Fibroblast of the aortic adventitia (primary cell): ENCODE measurements at regions not wholly inside any gene's neighbourhood (a gene's known extent, or its start where the extent isn't known, plus 50 kb on each side); places are given as distances from the start of the nearest gene placed in this dataset.
"Not testable (repeated sequence)": the region's sequence is repeated elsewhere in the genome, so short reads cannot be mapped to it uniquely, and the experiment has no call there.

ENCODE experiments used
- DNase-seq: peaks from one replicate; pipeline ENCODE4 v3.0.0-alpha.2; 2010; ENCODE audit warnings: low read depth
- H3K4me3 ChIP-seq: 2 replicates; pipeline ENCODE4 v1.5.1; 2011; ENCODE audit warnings: low read depth, mild to moderate bottlenecking, control low read depth, low read length, moderate library complexity
- TF ChIP-seq, protein P1 (sequence below): IDR thresholded peaks from 2 replicates; pipeline ENCODE4 v1.5.1; 2011; ENCODE audit warnings: mild to moderate bottlenecking, low read length, control low read depth, inconsistent platforms; ENCODE audit not compliant: insufficient read depth

DNA sequence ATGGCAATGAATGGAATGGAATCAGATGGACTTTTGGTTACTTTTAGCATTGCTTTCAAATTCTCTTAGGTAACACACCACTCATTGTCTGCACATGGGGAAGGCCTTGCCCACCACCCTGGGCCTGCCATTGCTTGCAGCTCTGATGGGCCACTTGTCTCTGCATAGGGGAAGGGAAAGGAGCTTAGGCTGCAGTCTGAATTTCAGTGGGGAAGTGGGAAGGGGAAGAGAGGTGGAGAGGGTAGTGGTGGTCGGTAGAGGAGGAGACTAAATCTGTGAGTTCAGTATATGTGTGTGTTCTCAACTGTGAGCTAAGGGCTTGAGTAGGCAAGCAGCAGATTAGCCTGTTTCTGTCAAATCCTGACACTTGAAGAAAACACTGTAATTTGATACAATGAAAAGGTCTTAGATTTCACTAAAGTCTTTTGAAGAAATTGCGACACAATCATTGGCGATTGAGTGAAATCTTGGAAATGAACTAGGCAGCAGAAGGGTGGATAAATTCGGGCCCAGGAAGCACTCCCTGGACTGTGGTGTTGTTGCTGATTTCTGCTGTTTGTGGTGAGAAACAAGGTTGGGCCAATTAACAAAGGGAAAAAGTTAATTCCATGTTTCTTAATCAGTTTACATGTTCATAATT lies 80.6 kb downstream of the OTOR start:
- TF ChIP-seq, protein P1, sequence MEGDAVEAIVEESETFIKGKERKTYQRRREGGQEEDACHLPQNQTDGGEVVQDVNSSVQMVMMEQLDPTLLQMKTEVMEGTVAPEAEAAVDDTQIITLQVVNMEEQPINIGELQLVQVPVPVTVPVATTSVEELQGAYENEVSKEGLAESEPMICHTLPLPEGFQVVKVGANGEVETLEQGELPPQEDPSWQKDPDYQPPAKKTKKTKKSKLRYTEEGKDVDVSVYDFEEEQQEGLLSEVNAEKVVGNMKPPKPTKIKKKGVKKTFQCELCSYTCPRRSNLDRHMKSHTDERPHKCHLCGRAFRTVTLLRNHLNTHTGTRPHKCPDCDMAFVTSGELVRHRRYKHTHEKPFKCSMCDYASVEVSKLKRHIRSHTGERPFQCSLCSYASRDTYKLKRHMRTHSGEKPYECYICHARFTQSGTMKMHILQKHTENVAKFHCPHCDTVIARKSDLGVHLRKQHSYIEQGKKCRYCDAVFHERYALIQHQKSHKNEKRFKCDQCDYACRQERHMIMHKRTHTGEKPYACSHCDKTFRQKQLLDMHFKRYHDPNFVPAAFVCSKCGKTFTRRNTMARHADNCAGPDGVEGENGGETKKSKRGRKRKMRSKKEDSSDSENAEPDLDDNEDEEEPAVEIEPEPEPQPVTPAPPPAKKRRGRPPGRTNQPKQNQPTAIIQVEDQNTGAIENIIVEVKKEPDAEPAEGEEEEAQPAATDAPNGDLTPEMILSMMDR, result no peak
- no peak for DNase-seq

DNA sequence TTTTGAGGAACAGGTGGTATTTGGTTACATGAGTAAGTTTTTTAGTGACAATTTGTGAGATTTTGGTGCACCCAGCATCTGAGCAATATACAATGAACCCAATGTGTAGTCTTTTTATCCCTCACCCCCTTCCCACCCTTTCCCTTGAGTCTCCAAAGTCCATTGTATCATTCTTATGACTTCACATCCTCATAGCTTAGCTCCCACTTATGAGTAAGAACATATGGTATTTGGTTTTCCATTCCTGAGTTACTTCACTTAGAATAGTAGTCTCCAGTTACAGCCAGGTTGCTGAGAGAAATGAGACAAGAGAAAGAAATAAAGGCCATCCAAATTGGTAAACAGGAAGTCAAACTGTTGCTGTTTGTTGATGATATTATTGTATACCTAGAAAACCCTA lies 87.5 kb downstream of the OTOR start:
- H3K4me3 ChIP-seq, DNase-seq: not testable (repeated sequence)

More for the DNA sequence above, 80.6 kb downstream of the OTOR start:
- no peak overlapping the region for H3K4me3 ChIP-seq

DNA sequence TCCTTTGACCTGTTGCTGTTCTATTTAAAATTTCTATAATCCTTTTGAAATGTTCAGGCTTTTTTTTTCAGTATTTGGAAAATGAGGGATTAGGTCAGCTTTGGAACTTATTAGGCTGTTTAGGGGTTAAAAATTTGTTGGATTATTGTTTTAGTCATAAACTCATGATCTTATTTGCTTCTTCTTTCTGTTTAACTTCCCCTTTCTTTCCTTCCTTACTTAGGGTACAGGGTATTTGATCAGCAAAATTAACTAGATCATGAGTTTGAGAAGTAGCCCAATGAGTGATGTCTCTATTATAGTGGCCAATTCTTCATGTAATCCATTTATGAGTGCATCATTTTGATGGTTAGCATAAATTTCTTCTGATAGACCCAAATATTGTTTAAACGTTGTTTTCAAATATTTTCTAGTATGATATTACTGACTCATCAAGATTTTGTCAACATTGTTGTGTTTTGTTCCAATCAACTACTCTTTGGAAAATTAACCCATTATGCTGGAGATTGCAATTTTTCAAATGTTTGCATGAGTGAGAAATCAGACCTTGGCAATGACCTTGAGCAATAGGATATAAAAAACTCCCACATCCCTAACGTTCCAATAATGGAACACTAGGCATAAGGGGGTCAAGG lies 94.4 kb downstream of the OTOR start:
- no peak overlapping the region for H3K4me3 ChIP-seq
- no peak for DNase-seq
- TF ChIP-seq, protein P1, result no peak

DNA sequence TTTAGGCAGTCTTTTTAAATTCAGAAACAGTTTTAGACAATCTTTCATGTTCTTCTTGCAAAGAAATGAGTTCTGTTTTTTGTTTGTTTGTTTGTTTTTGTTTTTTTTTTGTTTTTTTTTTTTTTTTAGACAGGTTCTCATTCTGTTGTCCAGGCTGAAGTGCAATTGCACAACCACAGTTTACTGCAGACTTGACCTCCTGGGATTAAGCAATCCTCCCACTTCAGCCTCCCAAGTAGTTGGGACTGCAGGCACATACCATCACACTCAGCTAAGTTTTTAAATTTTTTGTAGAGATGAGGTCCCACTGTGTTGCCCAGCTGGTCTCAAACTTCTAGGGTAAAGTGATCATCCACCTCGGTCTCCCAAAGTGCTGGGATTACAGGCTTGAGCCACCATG lies 96.2 kb downstream of the OTOR start:
- no peak overlapping the region for H3K4me3 ChIP-seq
- no peak for DNase-seq
- TF ChIP-seq, protein P1, result no peak

DNA sequence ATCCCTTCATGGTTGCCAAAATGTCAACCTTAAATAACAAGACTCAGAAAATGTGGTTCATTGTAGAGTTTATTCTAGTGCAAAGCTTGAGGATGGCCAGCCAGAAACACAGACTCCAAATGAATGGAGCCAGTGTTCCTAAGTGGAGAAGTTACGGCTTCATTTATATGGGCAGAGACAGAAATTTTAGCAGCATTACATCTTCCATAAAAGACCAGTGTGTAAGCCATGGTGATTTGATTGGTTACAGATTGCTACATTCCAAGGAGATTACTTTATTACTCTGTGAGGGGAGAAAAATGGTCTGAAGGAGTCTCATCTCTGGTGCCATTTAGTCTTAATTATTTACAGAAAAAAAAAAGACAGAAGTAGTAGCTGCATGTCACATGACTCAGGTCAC lies 97.8 kb downstream of the OTOR start:
- no peak overlapping the region for H3K4me3 ChIP-seq
- TF ChIP-seq, protein P1, result no peak
- DNase-seq, result no peak

DNA sequence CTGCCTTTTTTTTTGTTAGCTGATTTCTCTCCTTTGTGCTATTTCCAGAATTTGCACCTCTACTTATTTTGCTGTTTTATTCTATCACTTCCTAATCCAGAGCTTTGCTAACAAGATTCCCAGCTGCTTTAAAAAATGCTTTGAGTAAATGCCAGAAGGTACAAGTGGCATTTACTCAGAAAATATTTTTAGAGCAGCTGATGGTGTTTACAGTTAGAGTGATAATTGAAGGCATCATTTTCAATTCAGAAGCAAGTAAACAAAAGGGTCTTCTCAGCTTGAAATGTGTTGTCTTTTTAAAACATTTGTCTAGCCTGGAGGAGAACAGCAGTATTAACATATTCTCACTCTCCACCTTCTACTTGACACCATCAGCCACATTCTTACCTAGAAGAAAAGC lies 99.9 kb downstream of the OTOR start:
- H3K4me3 ChIP-seq, result no peak overlapping the region
- DNase-seq, result no peak

DNA sequence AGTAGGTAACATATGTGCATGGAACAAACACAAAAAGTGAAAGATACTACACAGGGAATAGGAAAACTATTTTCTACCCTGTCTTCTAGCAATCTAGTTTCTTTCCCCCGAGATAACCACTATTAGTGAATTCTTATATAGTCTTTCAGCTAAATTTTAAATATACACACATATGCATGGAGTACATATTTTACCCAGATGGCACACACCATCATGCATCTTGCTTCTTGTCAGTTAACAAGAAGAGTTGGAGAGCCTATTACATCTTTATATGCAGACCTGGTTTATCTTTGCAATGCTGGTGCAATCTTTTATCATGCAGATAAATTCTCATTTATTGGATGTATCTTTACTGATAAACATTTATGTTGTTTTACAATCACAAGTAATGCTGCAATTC lies 100.4 kb downstream of the OTOR start:
- TF ChIP-seq, protein P1, result no peak
- no peak overlapping the region for H3K4me3 ChIP-seq
- no peak for DNase-seq

More for the DNA sequence above, 99.9 kb downstream of the OTOR start:
- TF ChIP-seq, protein P1, result no peak
